ENCODE measurements at regions not wholly inside any gene's neighbourhood (a gene's known extent, or its start where the extent isn't known, plus 50 kb on each side); places are given as distances from the start of the nearest gene placed in this dataset.

DNA sequence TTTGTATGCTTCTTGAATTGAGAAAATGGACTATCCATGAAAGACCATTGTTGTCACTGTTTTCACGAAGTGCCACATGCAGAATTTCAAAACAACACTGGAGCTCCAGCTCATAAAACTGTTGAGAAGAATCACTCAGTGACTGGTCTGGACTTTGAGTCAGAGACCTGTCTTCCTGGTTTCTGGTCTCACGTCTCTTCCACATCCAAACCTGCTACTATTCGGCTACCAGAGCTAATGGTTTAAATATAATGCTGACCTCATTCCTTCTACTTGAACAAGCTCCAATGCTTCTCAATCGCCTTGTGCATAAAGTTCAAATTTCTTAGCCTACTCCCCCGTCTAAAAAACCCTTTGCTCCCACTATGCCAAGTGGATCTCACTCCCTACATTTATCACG is 227.9 kb upstream of the NR2F2 start:
- Histone ChIP-seq H4K8ac (ENCODE audit: low read depth, low read length) (no peak overlapping the region), H3K9me3 (ENCODE audit: insufficient read depth, low read depth, low read length) (no peaks in the 10 kb centered on the region), H3K79me1 (ENCODE audit: low read length) (no peaks in the 10 kb centered on the region), H3K79me2 (ENCODE audit: control insufficient read depth, insufficient read depth, low read length, poor library complexity) (no peaks in the 10 kb centered on the region), H4K12ac (ENCODE audit: low read depth, low read length) (no peak overlapping the region), H2AK5ac (ENCODE audit: low read length) (no peak overlapping the region), H3K4me3 (ENCODE audit: low read depth, low read length) (no peak overlapping the region), H2BK5ac (ENCODE audit: low read depth, low read length, poor library complexity) (no peak overlapping the region), H3K9ac (ENCODE audit: low read length) (no peak overlapping the region), H2AFZ (ENCODE audit: insufficient read depth, low read length, poor library complexity) (no peak overlapping the region), H3K4me1 (ENCODE audit: control insufficient read depth in 1 of 2, insufficient read depth in 2 of 2, low read length in 2 of 2) (no peaks in the 10 kb centered on the region), H2BK12ac (ENCODE audit: low read length) (no peak overlapping the region), H3K18ac (ENCODE audit: low read length) (no peak overlapping the region), H3K27me3 (ENCODE audit: insufficient read depth, low read length) (no peaks in the 10 kb centered on the region), H3K36me3 (ENCODE audit: control insufficient read depth in 1 of 2, insufficient read depth in 2 of 2, low read length in 2 of 2) (no peaks in the 10 kb centered on the region), H3K14ac (ENCODE audit: low read length) (no peak overlapping the region), H4K91ac (ENCODE audit: low read depth, low read length) (no peak overlapping the region), H3K27ac (ENCODE audit: low read depth, low read length) (no peak overlapping the region), H2BK120ac (ENCODE audit: insufficient read depth, low read length, poor library complexity) (no peak overlapping the region), H3K23ac (ENCODE audit: low read length) (no peak overlapping the region), H3K4me2 (ENCODE audit: low read length) (no peak overlapping the region), H3K4ac (ENCODE audit: low read depth, low read length) (no peak overlapping the region)
- no peak for DNase-seq
- no CpG with 5 or more reads among the region's 6 CpGs for WGBS (ENCODE audit: extremely low coverage, insufficient coverage, insufficient read length)

GRCh38 chr15:96106181-96106580 is 224.3 kb upstream of the NR2F2 start:
- H2BK12ac ChIP-seq (ENCODE audit: low read length) = no peak overlapping the region
- no peak overlapping the region for H3K4me2 ChIP-seq (ENCODE audit: low read length)
- no peak overlapping the region for H2BK5ac ChIP-seq (ENCODE audit: low read depth, low read length, poor library complexity)
- H3K14ac ChIP-seq (ENCODE audit: low read length) = no peak overlapping the region
- H3K79me1 ChIP-seq (ENCODE audit: low read length) = no peaks in the 10 kb centered on the region
- no peaks in the 10 kb centered on the region for H3K27me3 ChIP-seq (ENCODE audit: insufficient read depth, low read length)
- no peaks in the 10 kb centered on the region for H3K79me2 ChIP-seq (ENCODE audit: control insufficient read depth, insufficient read depth, low read length, poor library complexity)
- no peaks in the 10 kb centered on the region for H3K4me1 ChIP-seq (ENCODE audit: control insufficient read depth in 1 of 2, insufficient read depth in 2 of 2, low read length in 2 of 2)
- no peak overlapping the region for H3K18ac ChIP-seq (ENCODE audit: low read length)
- H2BK120ac ChIP-seq (ENCODE audit: insufficient read depth, low read length, poor library complexity) = no peak overlapping the region
- no CpG with 5 or more reads among the region's 1 CpG for WGBS (ENCODE audit: extremely low coverage, insufficient coverage, insufficient read length)
- H3K9ac ChIP-seq (ENCODE audit: low read length) = no peak overlapping the region
- H2AFZ ChIP-seq (ENCODE audit: insufficient read depth, low read length, poor library complexity) = no peak overlapping the region
- no peak overlapping the region for H3K4me3 ChIP-seq (ENCODE audit: low read depth, low read length)
- H4K12ac ChIP-seq (ENCODE audit: low read depth, low read length) = no peak overlapping the region
- no peak overlapping the region for H3K4ac ChIP-seq (ENCODE audit: low read depth, low read length)
- no peak for DNase-seq
- no peak overlapping the region for H3K23ac ChIP-seq (ENCODE audit: low read length)
- no peak overlapping the region for H3K27ac ChIP-seq (ENCODE audit: low read depth, low read length)
- no peak overlapping the region for H4K8ac ChIP-seq (ENCODE audit: low read depth, low read length)
- no peak overlapping the region for H2AK5ac ChIP-seq (ENCODE audit: low read length)
- no peaks in the 10 kb centered on the region for H3K36me3 ChIP-seq (ENCODE audit: control insufficient read depth in 1 of 2, insufficient read depth in 2 of 2, low read length in 2 of 2)
- H3K9me3 ChIP-seq (ENCODE audit: insufficient read depth, low read depth, low read length) = no peaks in the 10 kb centered on the region
- H4K91ac ChIP-seq (ENCODE audit: low read depth, low read length) = no peak overlapping the region

GRCh38 chr15:96106628-96107027 is 223.9 kb upstream of the NR2F2 start:
- no peak overlapping the region for H3K27ac ChIP-seq (ENCODE audit: low read depth, low read length)
- H3K36me3 ChIP-seq (ENCODE audit: control insufficient read depth in 1 of 2, insufficient read depth in 2 of 2, low read length in 2 of 2) = no peaks in the 10 kb centered on the region
- no peak overlapping the region for H4K12ac ChIP-seq (ENCODE audit: low read depth, low read length)
- no peak overlapping the region for H3K9ac ChIP-seq (ENCODE audit: low read length)
- no peak overlapping the region for H3K4me2 ChIP-seq (ENCODE audit: low read length)
- H2AFZ ChIP-seq (ENCODE audit: insufficient read depth, low read length, poor library complexity) = no peak overlapping the region
- H2AK5ac ChIP-seq (ENCODE audit: low read length) = no peak overlapping the region
- H3K18ac ChIP-seq (ENCODE audit: low read length) = no peak overlapping the region
- no peaks in the 10 kb centered on the region for H3K4me1 ChIP-seq (ENCODE audit: control insufficient read depth in 1 of 2, insufficient read depth in 2 of 2, low read length in 2 of 2)
- no peak overlapping the region for H3K23ac ChIP-seq (ENCODE audit: low read length)
- no peak overlapping the region for H4K8ac ChIP-seq (ENCODE audit: low read depth, low read length)
- H3K9me3 ChIP-seq (ENCODE audit: insufficient read depth, low read depth, low read length) = no peaks in the 10 kb centered on the region
- H3K79me2 ChIP-seq (ENCODE audit: control insufficient read depth, insufficient read depth, low read length, poor library complexity) = no peaks in the 10 kb centered on the region
- H2BK5ac ChIP-seq (ENCODE audit: low read depth, low read length, poor library complexity) = no peak overlapping the region
- no peak overlapping the region for H3K14ac ChIP-seq (ENCODE audit: low read length)
- no CpG with 5 or more reads among the region's 5 CpGs for WGBS (ENCODE audit: extremely low coverage, insufficient coverage, insufficient read length)
- H3K79me1 ChIP-seq (ENCODE audit: low read length) = no peaks in the 10 kb centered on the region
- no peak overlapping the region for H4K91ac ChIP-seq (ENCODE audit: low read depth, low read length)
- no peak overlapping the region for H2BK12ac ChIP-seq (ENCODE audit: low read length)
- no peak for DNase-seq
- no peak overlapping the region for H2BK120ac ChIP-seq (ENCODE audit: insufficient read depth, low read length, poor library complexity)
- no peak overlapping the region for H3K4me3 ChIP-seq (ENCODE audit: low read depth, low read length)
- H3K4ac ChIP-seq (ENCODE audit: low read depth, low read length) = no peak overlapping the region
- no peaks in the 10 kb centered on the region for H3K27me3 ChIP-seq (ENCODE audit: insufficient read depth, low read length)

DNA sequence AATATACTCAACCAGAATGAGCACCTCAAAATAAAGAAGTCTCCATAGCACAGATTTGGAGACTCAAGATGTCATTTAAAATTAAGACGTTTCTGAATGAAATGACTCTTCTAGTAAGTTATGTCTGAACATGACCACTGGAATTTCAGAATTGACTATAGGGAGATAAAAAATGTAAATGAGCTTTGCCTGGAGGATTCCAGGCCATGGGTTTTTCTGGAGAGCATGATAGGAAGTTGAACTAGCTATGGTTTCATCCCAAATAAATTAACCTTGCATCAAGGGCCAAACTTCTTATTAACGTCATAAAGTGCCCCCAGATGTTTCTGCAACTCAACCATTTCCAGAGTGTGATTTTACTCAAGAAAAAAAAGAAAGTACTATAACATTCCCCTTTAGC is 222.6 kb upstream of the NR2F2 start:
- no CpG with 5 or more reads among the region's 2 CpGs for WGBS (ENCODE audit: extremely low coverage, insufficient coverage, insufficient read length)
- H3K79me1 ChIP-seq (ENCODE audit: low read length) = no peaks in the 10 kb centered on the region
- no peaks in the 10 kb centered on the region for H3K27me3 ChIP-seq (ENCODE audit: insufficient read depth, low read length)

More for the DNA sequence above, 222.6 kb upstream of the NR2F2 start:
- Histone ChIP-seq H3K23ac (ENCODE audit: low read length) (no peak overlapping the region), H3K79me2 (ENCODE audit: control insufficient read depth, insufficient read depth, low read length, poor library complexity) (no peaks in the 10 kb centered on the region), H3K36me3 (ENCODE audit: control insufficient read depth in 1 of 2, insufficient read depth in 2 of 2, low read length in 2 of 2) (no peaks in the 10 kb centered on the region), H3K4me1 (ENCODE audit: control insufficient read depth in 1 of 2, insufficient read depth in 2 of 2, low read length in 2 of 2) (no peaks in the 10 kb centered on the region), H3K4ac (ENCODE audit: low read depth, low read length) (no peak overlapping the region), H3K4me2 (ENCODE audit: low read length) (no peak overlapping the region), H2BK120ac (ENCODE audit: insufficient read depth, low read length, poor library complexity) (no peak overlapping the region), H3K14ac (ENCODE audit: low read length) (no peak overlapping the region), H4K8ac (ENCODE audit: low read depth, low read length) (no peak overlapping the region), H2AFZ (ENCODE audit: insufficient read depth, low read length, poor library complexity) (no peak overlapping the region), H3K27ac (ENCODE audit: low read depth, low read length) (no peak overlapping the region), H2BK12ac (ENCODE audit: low read length) (no peak overlapping the region), H3K9ac (ENCODE audit: low read length) (no peak overlapping the region), H2BK5ac (ENCODE audit: low read depth, low read length, poor library complexity) (no peak overlapping the region), H4K91ac (ENCODE audit: low read depth, low read length) (no peak overlapping the region), H3K9me3 (ENCODE audit: insufficient read depth, low read depth, low read length) (no peaks in the 10 kb centered on the region), H3K4me3 (ENCODE audit: low read depth, low read length) (no peak overlapping the region), H4K12ac (ENCODE audit: low read depth, low read length) (no peak overlapping the region), H3K18ac (ENCODE audit: low read length) (no peak overlapping the region), H2AK5ac (ENCODE audit: low read length) (no peak overlapping the region)
- no peak for DNase-seq

All from trophoblast cell (in vitro differentiated cells and primary cell).